Glutamatergic neuron (in vitro differentiated cells): ENCODE measurements at regions not wholly inside any gene's neighbourhood (a gene's known extent, or its start where the extent isn't known, plus 50 kb on each side); places are given as distances from the start of the nearest gene placed in this dataset.

ENCODE experiments used
- DNase-seq: peaks from one replicate; pipeline ENCODE4 v3.0.0; 2022
- H3K27ac Mint-ChIP-seq: one replicate; pipeline ENCODE4 v1.8.0; 2020; ENCODE audit warnings: mild to moderate bottlenecking, mixed read lengths, inconsistent platforms; ENCODE audit not compliant: unreplicated experiment
- H3K27me3 Mint-ChIP-seq: one replicate; pipeline ENCODE4 v1.8.0; 2020; ENCODE audit warnings: mild to moderate bottlenecking, moderate library complexity, mixed read lengths, inconsistent platforms; ENCODE audit not compliant: unreplicated experiment
- H3K36me3 Mint-ChIP-seq: one replicate; pipeline ENCODE4 v1.8.0; 2020; ENCODE audit warnings: mild to moderate bottlenecking, mixed read lengths, inconsistent platforms; ENCODE audit not compliant: unreplicated experiment
- H3K4me1 Mint-ChIP-seq: one replicate; pipeline ENCODE4 v1.8.0; 2020; ENCODE audit warnings: mild to moderate bottlenecking, low read depth, mixed read lengths, inconsistent platforms; ENCODE audit not compliant: unreplicated experiment
- H3K4me3 Mint-ChIP-seq: one replicate; pipeline ENCODE4 v1.8.0; 2020; ENCODE audit warnings: mild to moderate bottlenecking, mixed read lengths, inconsistent platforms; ENCODE audit not compliant: unreplicated experiment
- H3K9me3 Mint-ChIP-seq: one replicate; pipeline ENCODE4 v1.8.0; 2020; ENCODE audit warnings: mild to moderate bottlenecking, moderate library complexity, mixed read lengths, inconsistent platforms; ENCODE audit not compliant: unreplicated experiment
- TF ChIP-seq, protein P1 (sequence below): fragments of 200-600 bp; sonication (generic); IDR thresholded peaks from one replicate; pipeline ENCODE4 v1.5.0; 2021; ENCODE audit not compliant: partially characterized antibody, unreplicated experiment

- Mint-ChIP-seq H3K9me3 (no peaks in the 10 kb centered on the region), H3K27me3 (no peaks in the 10 kb centered on the region), H3K4me1 (no peaks in the 10 kb centered on the region), H3K27ac (no peak overlapping the region), H3K4me3 (no peak overlapping the region), H3K36me3 (no peaks in the 10 kb centered on the region)
- no peak for DNase-seq
- TF ChIP-seq, protein P1, sequence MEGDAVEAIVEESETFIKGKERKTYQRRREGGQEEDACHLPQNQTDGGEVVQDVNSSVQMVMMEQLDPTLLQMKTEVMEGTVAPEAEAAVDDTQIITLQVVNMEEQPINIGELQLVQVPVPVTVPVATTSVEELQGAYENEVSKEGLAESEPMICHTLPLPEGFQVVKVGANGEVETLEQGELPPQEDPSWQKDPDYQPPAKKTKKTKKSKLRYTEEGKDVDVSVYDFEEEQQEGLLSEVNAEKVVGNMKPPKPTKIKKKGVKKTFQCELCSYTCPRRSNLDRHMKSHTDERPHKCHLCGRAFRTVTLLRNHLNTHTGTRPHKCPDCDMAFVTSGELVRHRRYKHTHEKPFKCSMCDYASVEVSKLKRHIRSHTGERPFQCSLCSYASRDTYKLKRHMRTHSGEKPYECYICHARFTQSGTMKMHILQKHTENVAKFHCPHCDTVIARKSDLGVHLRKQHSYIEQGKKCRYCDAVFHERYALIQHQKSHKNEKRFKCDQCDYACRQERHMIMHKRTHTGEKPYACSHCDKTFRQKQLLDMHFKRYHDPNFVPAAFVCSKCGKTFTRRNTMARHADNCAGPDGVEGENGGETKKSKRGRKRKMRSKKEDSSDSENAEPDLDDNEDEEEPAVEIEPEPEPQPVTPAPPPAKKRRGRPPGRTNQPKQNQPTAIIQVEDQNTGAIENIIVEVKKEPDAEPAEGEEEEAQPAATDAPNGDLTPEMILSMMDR: no peak
Measured at GRCh38 chr12:47382305-47382704, 302.5 kb upstream of the AMIGO2 start.

GRCh38 chr12:47378907-47379306, 299.1 kb upstream of the AMIGO2 start:
- Mint-ChIP-seq H3K27ac (no peak overlapping the region), H3K36me3 (no peaks in the 10 kb centered on the region), H3K27me3 (no peaks in the 10 kb centered on the region), H3K9me3 (no peaks in the 10 kb centered on the region), H3K4me1 (no peaks in the 10 kb centered on the region), H3K4me3 (no peak overlapping the region)
- DNase-seq: no peak
- TF ChIP-seq, protein P1: no peak

DNA sequence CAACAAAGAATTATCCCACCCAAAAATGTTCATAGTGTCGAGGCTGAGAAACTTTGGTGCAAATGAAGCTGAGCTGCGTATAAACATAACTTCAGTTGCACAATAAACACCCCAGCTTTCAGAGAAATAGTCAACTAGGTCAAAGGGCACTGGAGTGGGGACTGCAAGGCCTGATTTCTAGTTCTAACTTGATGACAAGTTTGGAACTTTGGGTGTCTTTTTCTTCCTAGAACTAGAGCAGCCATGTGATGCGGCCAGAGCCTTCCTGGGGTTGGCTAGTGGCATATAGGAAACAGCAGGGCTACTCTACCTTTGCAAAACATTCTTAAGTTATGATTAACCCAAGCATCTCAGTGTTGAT, 298.4 kb upstream of the AMIGO2 start:
- Mint-ChIP-seq H3K27me3 (no peaks in the 10 kb centered on the region), H3K4me3 (no peak overlapping the region), H3K36me3 (no peaks in the 10 kb centered on the region), H3K9me3 (no peaks in the 10 kb centered on the region), H3K27ac (no peak overlapping the region), H3K4me1 (no peaks in the 10 kb centered on the region)
- TF ChIP-seq, protein P1: no peak
- DNase-seq: no peak

DNA sequence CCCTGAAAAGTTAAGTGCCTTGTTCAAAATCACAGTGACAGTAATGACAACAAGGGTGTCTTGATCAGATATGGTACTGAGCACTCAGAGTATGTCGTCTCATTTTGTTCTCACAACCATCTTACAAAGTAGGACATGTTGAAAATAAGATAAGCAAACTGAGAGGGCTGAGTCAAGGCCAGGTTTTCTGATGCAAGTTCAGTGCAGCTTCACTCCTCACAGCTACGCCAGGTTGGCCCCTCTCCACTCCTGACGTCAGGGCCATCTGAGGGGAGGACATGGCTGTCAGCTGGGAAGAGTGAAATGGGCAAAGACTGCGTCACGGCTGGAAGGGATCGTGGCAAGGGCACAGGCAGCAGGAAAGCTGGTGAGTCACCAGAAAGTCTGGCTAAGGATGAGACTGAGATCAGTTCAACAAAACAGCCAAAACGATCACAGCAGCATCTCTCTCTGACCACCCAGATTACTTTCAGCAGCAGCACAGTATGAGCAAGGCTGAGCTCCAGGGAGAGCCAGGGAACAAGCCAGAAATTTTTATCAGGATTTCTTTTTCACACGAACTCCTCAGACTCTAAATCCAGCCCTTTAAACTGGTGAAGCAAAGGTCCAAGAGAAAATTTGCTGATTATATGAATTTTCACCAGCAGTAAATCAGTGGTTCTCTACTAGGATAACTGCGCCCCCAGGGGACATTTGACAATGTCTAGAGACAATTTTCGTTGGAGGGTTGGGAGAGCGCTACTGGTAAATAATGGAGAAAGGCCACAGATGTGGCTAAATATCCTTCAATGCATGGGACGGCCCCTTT, 297.9 kb upstream of the AMIGO2 start:
- no peaks in the 10 kb centered on the region for H3K4me1 Mint-ChIP-seq
- no peak for DNase-seq

GRCh38 chr12:47376927-47377326, 297.2 kb upstream of the AMIGO2 start:
- Mint-ChIP-seq H3K36me3 (no peaks in the 10 kb centered on the region), H3K4me1 (no peaks in the 10 kb centered on the region), H3K27ac (no peak overlapping the region), H3K4me3 (no peak overlapping the region), H3K9me3 (no peaks in the 10 kb centered on the region), H3K27me3 (no peaks in the 10 kb centered on the region)
- no peak for DNase-seq
- TF ChIP-seq, protein P1: no peak

More for the DNA sequence above, 297.9 kb upstream of the AMIGO2 start:
- H3K9me3 Mint-ChIP-seq: no peaks in the 10 kb centered on the region
- TF ChIP-seq, protein P1: no peak
- no peak overlapping the region for H3K27ac Mint-ChIP-seq
- no peaks in the 10 kb centered on the region for H3K36me3 Mint-ChIP-seq
- no peak overlapping the region for H3K4me3 Mint-ChIP-seq
- H3K27me3 Mint-ChIP-seq: no peaks in the 10 kb centered on the region
